Neural cell (in vitro differentiated cells): ENCODE measurements at regions not wholly inside any gene's neighbourhood (a gene's known extent, or its start where the extent isn't known, plus 50 kb on each side); places are given as distances from the start of the nearest gene placed in this dataset.

ENCODE experiments used
- H2AFZ ChIP-seq: fragments of 200-600, 300-800 bp; sonication (generic), shearing (Covaris generic); 2 replicates; pipeline ENCODE4 v1.6.0; 2014; ENCODE audit warnings: low read depth, mild to moderate bottlenecking, antibody characterized with exemption, low read length, moderate library complexity
- H3F3A ChIP-seq: fragments of 200-600 bp; shearing (Covaris generic); 2 replicates; pipeline ENCODE4 v1.6.1; 2016; ENCODE audit warnings: mild to moderate bottlenecking, moderate library complexity, mixed read lengths, antibody characterized with exemption, low read length; ENCODE audit not compliant: insufficient read depth, poor library complexity, severe bottlenecking
- H3K27ac ChIP-seq: fragments of 200-600, 300-800 bp; sonication (generic), shearing (Covaris generic); 2 replicates; pipeline ENCODE4 v1.5.1; 2014; ENCODE audit warnings: mild to moderate bottlenecking, low read length, moderate library complexity
- H3K27me3 ChIP-seq: fragments of 300-800, 200-600 bp; sonication (generic), shearing (Covaris generic); 2 replicates; pipeline ENCODE4 v1.6.0; 2014; ENCODE audit warnings: mild to moderate bottlenecking, low read depth, low read length, moderate library complexity; ENCODE audit not compliant: insufficient read depth
- H3K36me3 ChIP-seq: fragments of 300-800, 200-600 bp; sonication (generic), shearing (Covaris generic); 2 replicates; pipeline ENCODE4 v1.5.1; 2014; ENCODE audit warnings: mild to moderate bottlenecking, antibody characterized with exemption, low read length, moderate library complexity; ENCODE audit not compliant: insufficient read depth
- H3K4me2 ChIP-seq: fragments of 300-800, 200-600 bp; sonication (generic), shearing (Covaris generic); 2 replicates; pipeline ENCODE4 v1.6.0; 2014; ENCODE audit warnings: mild to moderate bottlenecking, low read length
- H3K4me3 ChIP-seq: fragments of 300-800, 200-600 bp; sonication (generic), shearing (Covaris generic); 2 replicates; pipeline ENCODE4 v1.5.1; 2014; ENCODE audit warnings: mild to moderate bottlenecking, low read length, moderate library complexity
- H3K79me2 ChIP-seq: fragments of 200-600 bp; shearing (Covaris generic); replicated peaks from 2 replicates; pipeline ENCODE4 v1.6.0; 2014; ENCODE audit warnings: mild to moderate bottlenecking, low read length, moderate library complexity; ENCODE audit not compliant: insufficient read depth
- H3K9ac ChIP-seq: fragments of 300-800, 200-600 bp; sonication (generic), shearing (Covaris generic); 2 replicates; pipeline ENCODE4 v1.6.1; 2016; ENCODE audit warnings: mild to moderate bottlenecking, low read length, mixed read lengths
- H3K9me2 ChIP-seq: fragments of 200-600 bp; shearing (Covaris generic); 2 replicates; pipeline ENCODE4 v1.6.1; 2016; ENCODE audit warnings: mild to moderate bottlenecking, low read length, mixed read lengths; ENCODE audit not compliant: insufficient read depth
- H3K9me3 ChIP-seq: fragments of 200-600, 300-800 bp; sonication (generic), shearing (Covaris generic); 2 replicates; pipeline ENCODE4 v1.6.1; 2016; ENCODE audit warnings: mild to moderate bottlenecking, mixed run types, low read length, moderate library complexity, mixed read lengths
- H4K20me1 ChIP-seq: fragments of 200-600 bp; shearing (Covaris generic); 2 replicates; pipeline ENCODE4 v1.6.1; 2016; ENCODE audit warnings: mild to moderate bottlenecking, mixed run types; ENCODE audit not compliant: insufficient read depth
- CTCF ChIP-seq: fragments of 450-650 bp; IDR thresholded peaks from 2 replicates; pipeline ENCODE4 v1.5.1; 2014; ENCODE audit warnings: antibody characterized with exemption, mild to moderate bottlenecking, moderate library complexity; ENCODE audit not compliant: poor library complexity, severe bottlenecking
- EP300 ChIP-seq: fragments of 450-650 bp; conservative IDR thresholded peaks from 2 replicates; pipeline ENCODE4 v1.6.1; 2014; ENCODE audit warnings: antibody characterized with exemption, mild to moderate bottlenecking, moderate library complexity; ENCODE audit not compliant: poor library complexity, severe bottlenecking
- EZH2 ChIP-seq: fragments of 200-600, 300-800 bp; shearing (Covaris generic), sonication (generic); IDR thresholded peaks from 2 replicates; pipeline ENCODE4 v1.6.1; 2014; ENCODE audit warnings: antibody characterized with exemption, low read length, borderline replicate concordance, mild to moderate bottlenecking; ENCODE audit not compliant: insufficient read depth, poor library complexity, severe bottlenecking
- MXI1 ChIP-seq: fragments of 450-650 bp; conservative IDR thresholded peaks from 2 replicates; pipeline ENCODE4 v1.6.1; 2014; ENCODE audit warnings: antibody characterized with exemption, mild to moderate bottlenecking; ENCODE audit not compliant: poor library complexity, severe bottlenecking
- POLR2AphosphoS5 ChIP-seq: IDR thresholded peaks from 2 replicates; pipeline ENCODE4 v1.6.1; 2012
- RAD21 ChIP-seq: fragments of 450-650 bp; conservative IDR thresholded peaks from 2 replicates; pipeline ENCODE4 v1.6.1; 2014; ENCODE audit warnings: antibody characterized with exemption, mild to moderate bottlenecking, moderate library complexity
- REST ChIP-seq: IDR thresholded peaks from 2 replicates; pipeline ENCODE4 v1.6.1; 2012; ENCODE audit warnings: borderline replicate concordance
- SMC3 ChIP-seq: fragments of 450-650 bp; conservative IDR thresholded peaks from 2 replicates; pipeline ENCODE4 v1.6.1; 2014; ENCODE audit warnings: antibody characterized with exemption, mild to moderate bottlenecking, moderate library complexity; ENCODE audit not compliant: poor library complexity
- TAF1 ChIP-seq: IDR thresholded peaks from 2 replicates; pipeline ENCODE4 v1.6.1; 2012; ENCODE audit warnings: low read depth

- H3K9me3 ChIP-seq, result no peaks in the 10 kb centered on the region
- no peak overlapping the region for H3K27ac ChIP-seq
- no peaks in the 10 kb centered on the region for H3K79me2 ChIP-seq
- H3K27me3 ChIP-seq, result no peaks in the 10 kb centered on the region
- no peak for TF ChIP-seq EP300
- TF ChIP-seq TAF1, result no peak
- TF ChIP-seq EZH2, result no peak
- no peak for TF ChIP-seq REST
- TF ChIP-seq SMC3, result no peak
- no peak for TF ChIP-seq POLR2AphosphoS5
- TF ChIP-seq RAD21, result no peak
- TF ChIP-seq CTCF, result no peak
- TF ChIP-seq MXI1, result no peak
- no peak overlapping the region for H3K9ac ChIP-seq
- no peaks in the 10 kb centered on the region for H3K36me3 ChIP-seq
- no peaks in the 10 kb centered on the region for H3K9me2 ChIP-seq
- H3K4me2 ChIP-seq, result no peak overlapping the region
- no peak overlapping the region for H3K4me3 ChIP-seq
- H3F3A ChIP-seq, result no peaks in the 10 kb centered on the region
- no peak overlapping the region for H2AFZ ChIP-seq
- no peaks in the 10 kb centered on the region for H4K20me1 ChIP-seq
These were observed 297.2 kb upstream of the FAT3 start for GRCh38 chr11:91927448-91927847.

GRCh38 chr11:91926965-91927364 lies 297.7 kb upstream of the FAT3 start:
- no peak overlapping the region for H2AFZ ChIP-seq
- TF ChIP-seq CTCF (no peak), TAF1 (no peak), REST (no peak), RAD21 (no peak), MXI1 (no peak), EP300 (no peak), EZH2 (no peak)
- H3K9ac ChIP-seq, result no peak overlapping the region
- no peak overlapping the region for H3K4me3 ChIP-seq
- H3K79me2 ChIP-seq, result no peaks in the 10 kb centered on the region
- no peaks in the 10 kb centered on the region for H4K20me1 ChIP-seq
- H3K27ac ChIP-seq, result no peak overlapping the region
- no peaks in the 10 kb centered on the region for H3K36me3 ChIP-seq
- no peaks in the 10 kb centered on the region for H3K9me3 ChIP-seq
- H3K4me2 ChIP-seq, result no peak overlapping the region
- H3K27me3 ChIP-seq, result no peaks in the 10 kb centered on the region
- H3K9me2 ChIP-seq, result no peaks in the 10 kb centered on the region
- no peaks in the 10 kb centered on the region for H3F3A ChIP-seq
